GM20431 (cell line): ENCODE measurements at regions not wholly inside any gene's neighbourhood (a gene's known extent, or its start where the extent isn't known, plus 50 kb on each side); places are given as distances from the start of the nearest gene placed in this dataset.
"Not testable (repeated sequence)": the region's sequence is repeated elsewhere in the genome, so short reads cannot be mapped to it uniquely, and the experiment has no call there.

Source experiments
- in situ Hi-C: fragments of 300-500 bp; cut with MseI, MboI; formaldehyde crosslinking; loops from one replicate; pipeline ENCODE4 v1.15.0; 2020; ENCODE audit warnings: low sequenced_read_pairs; ENCODE audit not compliant: unreplicated experiment

- in situ Hi-C loops = no loop called here
Measured at GRCh38 chr6:150732765-150733539, 132.6 kb upstream of the MTHFD1L start.

GRCh38 chr6:150733726-150734125 lies 131.8 kb upstream of the MTHFD1L start:
- in situ Hi-C loops = no loop called here

- in situ Hi-C loops = no loop called here
Measured at GRCh38 chr6:150734235-150734634, 131.3 kb upstream of the MTHFD1L start.

- in situ Hi-C loops = no loop called here
Measured at GRCh38 chr6:150735341-150735851, 130.1 kb upstream of the MTHFD1L start.

GRCh38 chr6:150738092-150738629 lies 127.3 kb upstream of the MTHFD1L start:
- in situ Hi-C loops = no loop called here

- in situ Hi-C loops = no loop called here
Measured at GRCh38 chr6:150739711-150740349, 125.7 kb upstream of the MTHFD1L start.

- in situ Hi-C loops = no loop called here
Measured at GRCh38 chr6:150740453-150740852, 125.0 kb upstream of the MTHFD1L start.

- in situ Hi-C loops = no loop called here
Measured at GRCh38 chr6:150741633-150742200, 123.8 kb upstream of the MTHFD1L start.

GRCh38 chr6:150744522-150745260 lies 120.8 kb upstream of the MTHFD1L start:
- in situ Hi-C loops = no loop called here

- in situ Hi-C loops = no loop called here
Measured at GRCh38 chr6:150745896-150746295, 119.6 kb upstream of the MTHFD1L start.

- in situ Hi-C loops = no loop called here
Measured at GRCh38 chr6:150747155-150747554, 118.3 kb upstream of the MTHFD1L start.

- in situ Hi-C loops = no loop called here
Measured at GRCh38 chr6:150749091-150749670, 116.3 kb upstream of the MTHFD1L start.

- in situ Hi-C loops = no loop called here
Measured at GRCh38 chr6:150751296-150751695, 114.2 kb upstream of the MTHFD1L start.

GRCh38 chr6:150752409-150752808 lies 113.1 kb upstream of the MTHFD1L start:
- in situ Hi-C loops = no loop called here

GRCh38 chr6:150753371-150754064 lies 112.0 kb upstream of the MTHFD1L start:
- in situ Hi-C loops = no loop called here

- in situ Hi-C loops = no loop called here
Measured at GRCh38 chr6:150755042-150755441, 110.5 kb upstream of the MTHFD1L start.

- in situ Hi-C loops = no loop called here
Measured at GRCh38 chr6:150755524-150755923, 110.0 kb upstream of the MTHFD1L start.

- in situ Hi-C loops = no loop called here
Measured at GRCh38 chr6:150756173-150756572, 109.3 kb upstream of the MTHFD1L start.

- in situ Hi-C loops = not testable (repeated sequence)
Measured at GRCh38 chr6:150757807-150758206, 107.7 kb upstream of the MTHFD1L start.
